ENCODE measurements at regions not wholly inside any gene's neighbourhood (a gene's known extent, or its start where the extent isn't known, plus 50 kb on each side); places are given as distances from the start of the nearest gene placed in this dataset.

- Mint-ChIP-seq H3K27ac (ENCODE audit: low read depth, unreplicated experiment) (no peak overlapping the region), H3K4me1 (ENCODE audit: insufficient read depth, unreplicated experiment) (no peaks in the 10 kb centered on the region)
- BruUV-seq (replicated peaks): no TSS peak
These were observed 397.9 kb downstream of the TFEC start for GRCh38 chr7:115632636-115633035.

GRCh38 chr7:115631782-115632181 lies 398.8 kb downstream of the TFEC start:
- Mint-ChIP-seq H3K27me3 (ENCODE audit: insufficient read depth, unreplicated experiment) (peaks cover 42% of the 10 kb centered on the region), H3K27ac (ENCODE audit: low read depth, unreplicated experiment) (no peak overlapping the region), H3K36me3 (ENCODE audit: insufficient read depth, unreplicated experiment) (no peaks in the 10 kb centered on the region), H3K4me1 (ENCODE audit: insufficient read depth, unreplicated experiment) (no peaks in the 10 kb centered on the region), H3K9me3 (ENCODE audit: unreplicated experiment) (no peaks in the 10 kb centered on the region), H3K4me3 (ENCODE audit: unreplicated experiment) (no peak overlapping the region)
- POLR2A ChIA-PET: no interaction called here
- BruUV-seq (replicated peaks): no TSS peak
- no peak for DNase-seq (ENCODE audit: unreplicated experiment)
- TF ChIP-seq CTCF (IDR thresholded peaks at IDR 0.05; ENCODE audit: unreplicated experiment): no peak
- intact Hi-C loops (cut with micrococcal nuclease): no loop called here
- CTCF ChIA-PET: interaction anchor here (0.6 to 1.3 kb wide), 2 partner anchors 131 to 292 kb away, joined by 3 read pairs; no protein-coding TSS in a partner anchor

More at GRCh38 chr7:115632636-115633035, 397.9 kb downstream of the TFEC start:
- Mint-ChIP-seq H3K36me3 (ENCODE audit: insufficient read depth, unreplicated experiment) (no peaks in the 10 kb centered on the region), H3K4me3 (ENCODE audit: unreplicated experiment) (no peak overlapping the region), H3K27me3 (ENCODE audit: insufficient read depth, unreplicated experiment) (peaks cover 45% of the 10 kb centered on the region), H3K9me3 (ENCODE audit: unreplicated experiment) (no peaks in the 10 kb centered on the region)
- ChIA-PET POLR2A (no interaction called here), CTCF (no interaction called here)
- no peak for DNase-seq (ENCODE audit: unreplicated experiment)
- intact Hi-C loops (cut with micrococcal nuclease): no loop called here
- TF ChIP-seq CTCF (IDR thresholded peaks at IDR 0.05; ENCODE audit: unreplicated experiment): no peak

GRCh38 chr7:115630049-115630448 lies 400.5 kb downstream of the TFEC start:
- Mint-ChIP-seq H3K4me1 (ENCODE audit: insufficient read depth, unreplicated experiment) (no peaks in the 10 kb centered on the region), H3K27ac (ENCODE audit: low read depth, unreplicated experiment) (no peak overlapping the region), H3K9me3 (ENCODE audit: unreplicated experiment) (no peaks in the 10 kb centered on the region), H3K27me3 (ENCODE audit: insufficient read depth, unreplicated experiment) (peaks cover 56% of the 10 kb centered on the region), H3K4me3 (ENCODE audit: unreplicated experiment) (no peak overlapping the region), H3K36me3 (ENCODE audit: insufficient read depth, unreplicated experiment) (no peaks in the 10 kb centered on the region)
- POLR2A ChIA-PET: no interaction called here
- CTCF ChIA-PET: interaction anchor here (0.7 kb wide), 1 partner anchor 64 kb away, joined by 3 read pairs; no protein-coding TSS in a partner anchor
- no peak for TF ChIP-seq CTCF (IDR thresholded peaks at IDR 0.05; ENCODE audit: unreplicated experiment)
- intact Hi-C loops (cut with micrococcal nuclease): no loop called here
- DNase-seq (ENCODE audit: unreplicated experiment): no peak
- no TSS peak for BruUV-seq (replicated peaks)

- no peak for DNase-seq (ENCODE audit: unreplicated experiment)
- POLR2A ChIA-PET: no interaction called here
- H3K4me3 Mint-ChIP-seq (ENCODE audit: unreplicated experiment): no peak overlapping the region
- intact Hi-C loops (cut with micrococcal nuclease): no loop called here
- TF ChIP-seq CTCF (IDR thresholded peaks at IDR 0.05; ENCODE audit: unreplicated experiment): no peak
- no peaks in the 10 kb centered on the region for H3K4me1 Mint-ChIP-seq (ENCODE audit: insufficient read depth, unreplicated experiment)
- peaks cover 30% of the 10 kb centered on the region for H3K27me3 Mint-ChIP-seq (ENCODE audit: insufficient read depth, unreplicated experiment)
- H3K27ac Mint-ChIP-seq (ENCODE audit: low read depth, unreplicated experiment): no peak overlapping the region
- no peaks in the 10 kb centered on the region for H3K9me3 Mint-ChIP-seq (ENCODE audit: unreplicated experiment)
- no TSS peak for BruUV-seq (replicated peaks)
- H3K36me3 Mint-ChIP-seq (ENCODE audit: insufficient read depth, unreplicated experiment): no peaks in the 10 kb centered on the region
- CTCF ChIA-PET: no interaction called here
These were observed 411.9 kb downstream of the TFEC start for GRCh38 chr7:115618676-115619075.
